Left renal pelvis (tissue), 4 donors: ENCODE measurements at regions not wholly inside any gene's neighbourhood (a gene's known extent, or its start where the extent isn't known, plus 50 kb on each side); places are given as distances from the start of the nearest gene placed in this dataset.
"Not testable (repeated sequence)": the region's sequence is repeated elsewhere in the genome, so short reads cannot be mapped to it uniquely, and the experiment has no call there.

Experiments
- DNase-seq, 4 donors: peaks; one replicate each; pipeline ENCODE4 v3.0.0-alpha.2; 2013; ENCODE audit warnings: low read depth in 4 of 4, low spot score in 3 of 4

GRCh38 chr10:9215121-9215520 is 1160.6 kb downstream of the GATA3 start:
- DNase-seq: no peak

- no peak for DNase-seq
These were observed 1165.4 kb downstream of the GATA3 start for GRCh38 chr10:9219860-9220259.

- no peak for DNase-seq
These were observed 1168.4 kb downstream of the GATA3 start for GRCh38 chr10:9222917-9223316.

- DNase-seq: no peak
These were observed 1173.3 kb downstream of the GATA3 start for GRCh38 chr10:9227679-9228365.

GRCh38 chr10:9228771-9229170 is 1174.3 kb downstream of the GATA3 start:
- DNase-seq: no peak

GRCh38 chr10:9229702-9230244 is 1175.3 kb downstream of the GATA3 start:
- no peak for DNase-seq

GRCh38 chr10:9230625-9231024 is 1176.1 kb downstream of the GATA3 start:
- DNase-seq: no peak

GRCh38 chr10:9234191-9234590 is 1179.7 kb downstream of the GATA3 start:
- DNase-seq: no peak

GRCh38 chr10:9238041-9238440 is 1183.6 kb downstream of the GATA3 start:
- DNase-seq: no peak

GRCh38 chr10:9239298-9239697 is 1184.8 kb downstream of the GATA3 start:
- no peak for DNase-seq

- DNase-seq: no peak
These were observed 1189.5 kb downstream of the GATA3 start for GRCh38 chr10:9243941-9244411.

- DNase-seq: no peak
These were observed 1190.4 kb downstream of the GATA3 start for GRCh38 chr10:9244864-9245263.

GRCh38 chr10:9253121-9253520 is 1198.6 kb downstream of the GATA3 start:
- no peak for DNase-seq

GRCh38 chr10:9254353-9254752 is 1199.9 kb downstream of the GATA3 start:
- DNase-seq: no peak

- DNase-seq: no peak
These were observed 1206.2 kb downstream of the GATA3 start for GRCh38 chr10:9260690-9261089.

GRCh38 chr10:9262770-9263169 is 1208.3 kb downstream of the GATA3 start:
- DNase-seq: no peak

- DNase-seq: no peak
These were observed 1213.7 kb downstream of the GATA3 start for GRCh38 chr10:9268176-9268575.

GRCh38 chr10:9273126-9273833 is 1218.8 kb downstream of the GATA3 start:
- not testable (repeated sequence) for DNase-seq

- no peak for DNase-seq
These were observed 1219.8 kb downstream of the GATA3 start for GRCh38 chr10:9274206-9274755.

- no peak for DNase-seq
These were observed 1221.4 kb downstream of the GATA3 start for GRCh38 chr10:9275861-9276260.

- no peak for DNase-seq
These were observed 1231.2 kb downstream of the GATA3 start for GRCh38 chr10:9285690-9286089.

GRCh38 chr10:9289811-9290210 is 1235.3 kb downstream of the GATA3 start:
- DNase-seq: no peak
